NT2/D1 (cell line): ENCODE measurements at regions not wholly inside any gene's neighbourhood (a gene's known extent, or its start where the extent isn't known, plus 50 kb on each side); places are given as distances from the start of the nearest gene placed in this dataset.

ENCODE experiments used
- SUZ12 ChIP-seq: IDR thresholded peaks from 2 replicates; pipeline ENCODE4 v1.6.1; 2011; ENCODE audit not compliant: insufficient read length, insufficient read depth; ENCODE audit errors: extremely low read depth
- YY1 ChIP-seq: IDR thresholded peaks from 2 replicates; pipeline ENCODE4 v1.6.1; 2011; ENCODE audit not compliant: insufficient read length, insufficient read depth

DNA sequence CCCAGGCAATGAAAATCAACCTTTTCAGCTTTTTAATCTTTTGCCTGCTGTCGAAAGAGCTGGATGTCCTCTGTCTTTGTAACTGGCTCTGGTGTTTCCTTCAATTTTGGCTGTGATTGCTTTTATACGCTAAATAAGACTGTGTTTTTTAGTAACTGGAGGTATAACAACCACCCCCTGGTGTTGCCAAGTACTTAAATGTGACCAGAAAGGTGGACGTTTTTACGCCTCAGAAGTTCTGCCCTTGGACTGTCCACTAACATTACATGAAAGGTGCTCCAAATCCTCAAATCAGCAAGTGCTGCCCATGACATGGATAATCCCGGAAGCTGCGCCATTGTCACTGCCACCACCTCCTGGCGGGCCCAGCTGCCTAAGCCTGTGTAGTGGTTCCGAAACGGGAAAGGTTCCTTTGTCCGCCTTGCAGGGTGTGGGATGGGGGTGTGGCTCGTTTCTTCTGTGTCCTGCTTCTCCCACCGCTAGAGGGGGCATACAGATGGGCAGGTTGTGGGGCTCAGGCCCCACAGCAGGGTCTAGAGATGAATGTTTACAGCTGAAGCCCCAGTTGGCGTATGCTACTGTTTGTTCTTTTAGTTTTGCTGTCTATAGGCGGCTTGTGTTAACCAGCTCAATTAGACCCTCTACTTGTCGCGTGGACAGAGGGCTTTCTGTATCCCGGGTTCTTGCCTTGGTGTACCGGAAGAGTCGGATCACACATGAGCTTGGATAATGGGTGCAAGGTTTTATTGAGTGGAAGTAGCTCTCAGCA is 82.2 kb upstream of the SEPTIN5 start:
- no peak for TF ChIP-seq YY1
- TF ChIP-seq SUZ12 = no peak
